22Rv1 (cell line): ENCODE measurements at regions not wholly inside any gene's neighbourhood (a gene's known extent, or its start where the extent isn't known, plus 50 kb on each side); places are given as distances from the start of the nearest gene placed in this dataset.

ENCODE experiments used
- ZFX ChIP-seq: fragments of 450-650 bp; IDR thresholded peaks from 2 replicates; pipeline ENCODE4 v1.6.1; 2017; ENCODE audit warnings: antibody characterized with exemption, borderline replicate concordance
- TF ChIP-seq, protein P1 (sequence below): fragments of 450-650 bp; IDR thresholded peaks from 2 replicates; pipeline ENCODE4 v1.5.1; 2017; ENCODE audit warnings: mild to moderate bottlenecking

GRCh38 chr10:130230611-130231010 is 94.4 kb downstream of the GLRX3 start:
- TF ChIP-seq, protein P1, sequence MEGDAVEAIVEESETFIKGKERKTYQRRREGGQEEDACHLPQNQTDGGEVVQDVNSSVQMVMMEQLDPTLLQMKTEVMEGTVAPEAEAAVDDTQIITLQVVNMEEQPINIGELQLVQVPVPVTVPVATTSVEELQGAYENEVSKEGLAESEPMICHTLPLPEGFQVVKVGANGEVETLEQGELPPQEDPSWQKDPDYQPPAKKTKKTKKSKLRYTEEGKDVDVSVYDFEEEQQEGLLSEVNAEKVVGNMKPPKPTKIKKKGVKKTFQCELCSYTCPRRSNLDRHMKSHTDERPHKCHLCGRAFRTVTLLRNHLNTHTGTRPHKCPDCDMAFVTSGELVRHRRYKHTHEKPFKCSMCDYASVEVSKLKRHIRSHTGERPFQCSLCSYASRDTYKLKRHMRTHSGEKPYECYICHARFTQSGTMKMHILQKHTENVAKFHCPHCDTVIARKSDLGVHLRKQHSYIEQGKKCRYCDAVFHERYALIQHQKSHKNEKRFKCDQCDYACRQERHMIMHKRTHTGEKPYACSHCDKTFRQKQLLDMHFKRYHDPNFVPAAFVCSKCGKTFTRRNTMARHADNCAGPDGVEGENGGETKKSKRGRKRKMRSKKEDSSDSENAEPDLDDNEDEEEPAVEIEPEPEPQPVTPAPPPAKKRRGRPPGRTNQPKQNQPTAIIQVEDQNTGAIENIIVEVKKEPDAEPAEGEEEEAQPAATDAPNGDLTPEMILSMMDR = no peak
- TF ChIP-seq ZFX = no peak
